ENCODE measurements at regions not wholly inside any gene's neighbourhood (a gene's known extent, or its start where the extent isn't known, plus 50 kb on each side); places are given as distances from the start of the nearest gene placed in this dataset.

DNA sequence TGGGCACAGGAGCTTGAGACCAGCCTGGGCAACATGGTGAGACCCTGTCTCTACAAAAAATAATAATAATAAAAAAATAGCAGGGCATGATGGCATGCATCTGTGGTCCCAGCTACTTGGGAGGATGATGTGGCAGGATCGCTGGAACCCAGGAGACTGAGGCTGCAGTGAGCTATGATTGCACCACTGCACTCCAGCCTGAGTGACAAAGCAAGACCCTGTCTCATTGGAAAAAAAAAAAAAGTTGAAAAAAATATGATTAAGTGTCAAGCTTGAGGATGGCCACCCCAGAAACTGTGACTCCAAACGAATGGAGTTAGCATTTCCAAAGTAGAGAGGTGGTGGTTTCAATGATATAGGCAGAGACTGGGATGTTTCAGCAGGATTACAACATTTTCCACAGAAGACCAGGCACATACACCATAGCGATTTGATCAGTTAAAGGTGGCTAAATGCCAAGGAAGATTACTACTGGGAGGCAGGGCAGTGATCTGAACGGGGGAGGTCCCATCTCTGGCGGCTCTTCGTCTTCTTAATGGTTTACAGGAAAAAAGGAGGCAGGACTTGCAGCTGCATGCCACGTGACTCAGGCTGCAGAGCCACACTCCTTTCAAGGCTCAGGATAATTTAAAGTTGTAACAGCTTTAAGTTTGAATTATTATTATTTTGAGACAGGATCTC lies 250.6 kb upstream of the GALNT17 start:
- 8 to 11% methylated on average over 7 of the region's 7 CpGs for WGBS, 2 experiments (ENCODE audit: low coverage in 1 of 2, low lambda C conversion rate in 2 of 2, missing lambda C conversion rate in 2 of 2)
- Histone ChIP-seq H3K27me3 (replicated peaks; ENCODE audit: insufficient read depth) (no peaks in the 10 kb centered on the region), H3F3A (ENCODE audit: insufficient read depth) (no peaks in the 10 kb centered on the region), H3K9ac (no peak overlapping the region), H3K27ac (no peak overlapping the region), H3K9me2 (ENCODE audit: insufficient read depth) (no peaks in the 10 kb centered on the region), H3K4me3 (no peak overlapping the region), H3K4me1 (ENCODE audit: insufficient read depth) (no peaks in the 10 kb centered on the region), H4K20me1 (ENCODE audit: insufficient read depth) (no peaks in the 10 kb centered on the region), H3K9me3 (ENCODE audit: low read depth) (no peaks in the 10 kb centered on the region), H3K79me2 (ENCODE audit: insufficient read depth) (no peaks in the 10 kb centered on the region), H3K36me3 (ENCODE audit: low read depth) (no peaks in the 10 kb centered on the region), H2AFZ (no peak overlapping the region), H3K4me2 (ENCODE audit: unreplicated experiment) (no peak overlapping the region)
- no peak for DNase-seq
- TF ChIP-seq EZH2phosphoT487 (IDR thresholded peaks at IDR 0.05; ENCODE audit: insufficient read depth, low read depth): no peak
- no peak for TF ChIP-seq EZH2 (IDR thresholded peaks at IDR 0.05; ENCODE audit: insufficient read depth, poor library complexity, severe bottlenecking)
- in situ Hi-C loops (cut with MboI): no loop called here

GRCh38 chr7:70883750-70884439 lies 248.0 kb upstream of the GALNT17 start:
- 10 to 14% methylated on average over 5 of the region's 5 CpGs for WGBS, 2 experiments (ENCODE audit: low coverage in 1 of 2, low lambda C conversion rate in 2 of 2, missing lambda C conversion rate in 2 of 2)
- no peaks in the 10 kb centered on the region for H3K27me3 ChIP-seq (replicated peaks; ENCODE audit: insufficient read depth)
- no peak overlapping the region for H3K4me3 ChIP-seq
- no peaks in the 10 kb centered on the region for H3K4me1 ChIP-seq (ENCODE audit: insufficient read depth)
- no peaks in the 10 kb centered on the region for H3K9me3 ChIP-seq (ENCODE audit: low read depth)
- in situ Hi-C loops (cut with MboI): no loop called here
- TF ChIP-seq EZH2phosphoT487 (IDR thresholded peaks at IDR 0.05; ENCODE audit: insufficient read depth, low read depth) (no peak), EZH2 (IDR thresholded peaks at IDR 0.05; ENCODE audit: insufficient read depth, poor library complexity, severe bottlenecking) (no peak)
- no peak overlapping the region for H3K9ac ChIP-seq
- H3K27ac ChIP-seq: no peak overlapping the region
- no peaks in the 10 kb centered on the region for H3K36me3 ChIP-seq (ENCODE audit: low read depth)
- no peak overlapping the region for H2AFZ ChIP-seq
- no peaks in the 10 kb centered on the region for H4K20me1 ChIP-seq (ENCODE audit: insufficient read depth)
- H3F3A ChIP-seq (ENCODE audit: insufficient read depth): no peaks in the 10 kb centered on the region
- H3K9me2 ChIP-seq (ENCODE audit: insufficient read depth): no peaks in the 10 kb centered on the region
- no peak overlapping the region for H3K4me2 ChIP-seq (ENCODE audit: unreplicated experiment)
- no peaks in the 10 kb centered on the region for H3K79me2 ChIP-seq (ENCODE audit: insufficient read depth)
- no peak for DNase-seq

GRCh38 chr7:70884440-70884764 lies 247.5 kb upstream of the GALNT17 start:
- no peaks in the 10 kb centered on the region for H3K79me2 ChIP-seq (ENCODE audit: insufficient read depth)
- no peaks in the 10 kb centered on the region for H3K27me3 ChIP-seq (replicated peaks; ENCODE audit: insufficient read depth)
- H3K9ac ChIP-seq: no peak overlapping the region
- H3K4me3 ChIP-seq: no peak overlapping the region
- H3K4me1 ChIP-seq (ENCODE audit: insufficient read depth): no peaks in the 10 kb centered on the region
- H3K36me3 ChIP-seq (ENCODE audit: low read depth): no peaks in the 10 kb centered on the region
- no peaks in the 10 kb centered on the region for H3K9me3 ChIP-seq (ENCODE audit: low read depth)
- TF ChIP-seq EZH2phosphoT487 (IDR thresholded peaks at IDR 0.05; ENCODE audit: insufficient read depth, low read depth) (no peak), EZH2 (IDR thresholded peaks at IDR 0.05; ENCODE audit: insufficient read depth, poor library complexity, severe bottlenecking) (no peak)
- no peaks in the 10 kb centered on the region for H3F3A ChIP-seq (ENCODE audit: insufficient read depth)
- H4K20me1 ChIP-seq (ENCODE audit: insufficient read depth): no peaks in the 10 kb centered on the region
- no peak overlapping the region for H3K27ac ChIP-seq
- in situ Hi-C loops (cut with MboI): no loop called here
- H2AFZ ChIP-seq: no peak overlapping the region
- no peak for DNase-seq
- no peak overlapping the region for H3K4me2 ChIP-seq (ENCODE audit: unreplicated experiment)
- no peaks in the 10 kb centered on the region for H3K9me2 ChIP-seq (ENCODE audit: insufficient read depth)

DNA sequence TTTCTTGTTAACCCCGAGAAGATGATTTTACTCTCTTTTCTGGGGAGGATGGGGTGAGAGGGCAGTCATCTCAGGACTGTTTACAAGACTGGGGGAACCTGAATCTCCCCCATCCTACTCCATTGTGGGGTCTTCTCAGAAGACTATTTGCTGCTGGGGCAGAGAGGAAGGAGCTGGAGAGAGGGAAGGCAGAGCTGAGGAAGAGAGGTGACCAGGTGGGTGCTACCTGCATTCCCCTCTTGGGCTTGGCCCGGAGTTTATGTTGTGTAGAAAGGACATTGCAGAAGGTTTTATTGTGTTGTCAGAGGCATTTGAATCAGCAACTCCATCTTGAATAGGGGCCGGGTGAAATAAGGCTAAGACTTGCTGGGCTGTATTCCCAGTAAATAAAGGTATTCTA lies 247.1 kb upstream of the GALNT17 start:
- H3K4me2 ChIP-seq (ENCODE audit: unreplicated experiment): no peak overlapping the region
- no peak overlapping the region for H3K4me3 ChIP-seq
- TF ChIP-seq EZH2phosphoT487 (IDR thresholded peaks at IDR 0.05; ENCODE audit: insufficient read depth, low read depth) (no peak), EZH2 (IDR thresholded peaks at IDR 0.05; ENCODE audit: insufficient read depth, poor library complexity, severe bottlenecking) (no peak)
- H3K9me3 ChIP-seq (ENCODE audit: low read depth): no peaks in the 10 kb centered on the region
- WGBS, 2 experiments (ENCODE audit: low coverage in 1 of 2, low lambda C conversion rate in 2 of 2, missing lambda C conversion rate in 2 of 2): 22 to 23% methylated on average over 3 of the region's 3 CpGs
- no peak for DNase-seq
- H3K36me3 ChIP-seq (ENCODE audit: low read depth): no peaks in the 10 kb centered on the region
- no peaks in the 10 kb centered on the region for H3K79me2 ChIP-seq (ENCODE audit: insufficient read depth)
- no peak overlapping the region for H3K27ac ChIP-seq
- H3K9ac ChIP-seq: no peak overlapping the region
- H4K20me1 ChIP-seq (ENCODE audit: insufficient read depth): no peaks in the 10 kb centered on the region
- H2AFZ ChIP-seq: no peak overlapping the region
- H3K27me3 ChIP-seq (replicated peaks; ENCODE audit: insufficient read depth): no peaks in the 10 kb centered on the region
- in situ Hi-C loops (cut with MboI): no loop called here
- H3K4me1 ChIP-seq (ENCODE audit: insufficient read depth): no peaks in the 10 kb centered on the region
- no peaks in the 10 kb centered on the region for H3K9me2 ChIP-seq (ENCODE audit: insufficient read depth)
- no peaks in the 10 kb centered on the region for H3F3A ChIP-seq (ENCODE audit: insufficient read depth)

All from GM23248 (cell line).